ENCODE measurements at regions not wholly inside any gene's neighbourhood (a gene's known extent, or its start where the extent isn't known, plus 50 kb on each side); places are given as distances from the start of the nearest gene placed in this dataset.
A peak's percentile ranks its signal among the peaks of the same experiment; 100 is the strongest.
"Not testable (repeated sequence)": the region's sequence is repeated elsewhere in the genome, so short reads cannot be mapped to it uniquely, and the experiment has no call there.

- DNase-seq (ENCODE audit: low spot score): not testable (repeated sequence)
These were observed 421.5 kb downstream of the PCDH19 start for GRCh38 chrX:99988532-99988931.

GRCh38 chrX:99973572-99974226, 436.4 kb downstream of the PCDH19 start:
- peak; percentile 1 for DNase-seq (ENCODE audit: low spot score)

GRCh38 chrX:99939883-99940232, 470.2 kb downstream of the PCDH19 start:
- no peak for DNase-seq (ENCODE audit: low spot score)

GRCh38 chrX:99939206-99939882, 470.7 kb downstream of the PCDH19 start:
- not testable (repeated sequence) for DNase-seq (ENCODE audit: low spot score)

- no peak for DNase-seq (ENCODE audit: low spot score)
These were observed 471.6 kb downstream of the PCDH19 start for GRCh38 chrX:99938464-99938863.

GRCh38 chrX:99933865-99934264, 476.2 kb downstream of the PCDH19 start:
- no peak for DNase-seq (ENCODE audit: low spot score)

- no peak for DNase-seq (ENCODE audit: low spot score)
These were observed 495.4 kb downstream of the PCDH19 start for GRCh38 chrX:99914635-99915034.

GRCh38 chrX:99913611-99914010, 496.5 kb downstream of the PCDH19 start:
- DNase-seq (ENCODE audit: low spot score): no peak

GRCh38 chrX:99909946-99910345, 500.1 kb downstream of the PCDH19 start:
- no peak for DNase-seq (ENCODE audit: low spot score)

GRCh38 chrX:99901091-99901490, 509.0 kb downstream of the PCDH19 start:
- DNase-seq (ENCODE audit: low spot score): no peak

- no peak for DNase-seq (ENCODE audit: low spot score)
These were observed 522.2 kb downstream of the PCDH19 start for GRCh38 chrX:99887918-99888317.

- DNase-seq (ENCODE audit: low spot score): no peak
These were observed 552.6 kb downstream of the PCDH19 start for GRCh38 chrX:99857455-99857854.

GRCh38 chrX:99833821-99834220, 576.3 kb downstream of the PCDH19 start:
- no peak for DNase-seq (ENCODE audit: low spot score)

GRCh38 chrX:99820197-99820596, 589.9 kb downstream of the PCDH19 start:
- no peak for DNase-seq (ENCODE audit: low spot score)

GRCh38 chrX:99800016-99800415, 610.1 kb downstream of the PCDH19 start:
- DNase-seq (ENCODE audit: low spot score): no peak

- DNase-seq (ENCODE audit: low spot score): no peak
These were observed 611.1 kb downstream of the PCDH19 start for GRCh38 chrX:99798936-99799335.

- no peak for DNase-seq (ENCODE audit: low spot score)
These were observed 614.6 kb downstream of the PCDH19 start for GRCh38 chrX:99795495-99795894.

- no peak for DNase-seq (ENCODE audit: low spot score)
These were observed 627.5 kb downstream of the PCDH19 start for GRCh38 chrX:99782516-99783040.

- no peak for DNase-seq (ENCODE audit: low spot score)
These were observed 632.2 kb downstream of the PCDH19 start for GRCh38 chrX:99777912-99778311.

GRCh38 chrX:99761731-99762130, 648.3 kb downstream of the PCDH19 start:
- DNase-seq (ENCODE audit: low spot score): no peak

- DNase-seq (ENCODE audit: low spot score): no peak
These were observed 657.3 kb downstream of the PCDH19 start for GRCh38 chrX:99752776-99753175.

- DNase-seq (ENCODE audit: low spot score): no peak
These were observed 659.4 kb downstream of the PCDH19 start for GRCh38 chrX:99750721-99751120.

GRCh38 chrX:99722094-99722493, 688.0 kb downstream of the PCDH19 start:
- DNase-seq (ENCODE audit: low spot score): no peak
